Urinary bladder (tissue), 3 donors: ENCODE measurements at regions not wholly inside any gene's neighbourhood (a gene's known extent, or its start where the extent isn't known, plus 50 kb on each side); places are given as distances from the start of the nearest gene placed in this dataset.
"Not testable (repeated sequence)": the region's sequence is repeated elsewhere in the genome, so short reads cannot be mapped to it uniquely, and the experiment has no call there.

Source experiments
- DNase-seq: peaks from one replicate; pipeline ENCODE4 v3.0.0-alpha.2; 2015; ENCODE audit errors: extremely low spot score
- H3K27ac ChIP-seq: one replicate; pipeline ENCODE4 v1.5.1; 2013; ENCODE audit warnings: low read depth, mild to moderate bottlenecking, moderate library complexity
- H3K36me3 ChIP-seq: one replicate; pipeline ENCODE4 v1.6.1; 2013; ENCODE audit warnings: mild to moderate bottlenecking, moderate library complexity; ENCODE audit not compliant: insufficient read depth
- H3K4me1 ChIP-seq: one replicate; pipeline ENCODE4 v1.6.1; 2013; ENCODE audit warnings: mild to moderate bottlenecking, moderate library complexity; ENCODE audit not compliant: insufficient read depth
- H3K4me3 ChIP-seq: one replicate; pipeline ENCODE4 v1.5.1; 2013; ENCODE audit warnings: low read depth, low read length
- WGBS: extraction: QIAGEN DNeasy Blood & Tissue Kit; methylation state at CpG from one replicate; pipeline ENCODE4 v1.1.7; 2013; 5-methylcytosine and 5-hydroxymethylcytosine counted together
- donor health status: healthy with polysubstance abuse.
- donor health status: healthy.

- H3K4me1 ChIP-seq = no peaks in the 10 kb centered on the region
- H3K27ac ChIP-seq = no peak overlapping the region
- no peak for DNase-seq
- no peaks in the 10 kb centered on the region for H3K36me3 ChIP-seq
- 68% methylated on average over 2 of the region's 2 CpGs for WGBS
- H3K4me3 ChIP-seq = no peak overlapping the region
These were observed 99.6 kb upstream of the GRAMD1B start for GRCh38 chr11:123330471-123330870.

- Histone ChIP-seq H3K4me3 (no peak overlapping the region), H3K4me1 (no peaks in the 10 kb centered on the region), H3K36me3 (no peaks in the 10 kb centered on the region), H3K27ac (no peak overlapping the region)
- WGBS = 43% methylated on average over 4 of the region's 4 CpGs
- DNase-seq = no peak
These were observed 100.0 kb upstream of the GRAMD1B start for GRCh38 chr11:123330071-123330470.

- no peak for DNase-seq
- 45% methylated on average over 5 of the region's 5 CpGs for WGBS
These were observed 101.7 kb upstream of the GRAMD1B start for GRCh38 chr11:123328281-123328867.

GRCh38 chr11:123325533-123325932, 104.5 kb upstream of the GRAMD1B start:
- Histone ChIP-seq H3K36me3 (no peaks in the 10 kb centered on the region), H3K4me3 (no peak overlapping the region), H3K27ac (no peak overlapping the region), H3K4me1 (no peaks in the 10 kb centered on the region)
- WGBS = 66% methylated on average over 3 of the region's 3 CpGs
- no peak for DNase-seq

More at GRCh38 chr11:123328281-123328867, 101.7 kb upstream of the GRAMD1B start:
- Histone ChIP-seq H3K36me3 (no peaks in the 10 kb centered on the region), H3K4me3 (no peak overlapping the region), H3K27ac (no peak overlapping the region), H3K4me1 (no peaks in the 10 kb centered on the region)

DNA sequence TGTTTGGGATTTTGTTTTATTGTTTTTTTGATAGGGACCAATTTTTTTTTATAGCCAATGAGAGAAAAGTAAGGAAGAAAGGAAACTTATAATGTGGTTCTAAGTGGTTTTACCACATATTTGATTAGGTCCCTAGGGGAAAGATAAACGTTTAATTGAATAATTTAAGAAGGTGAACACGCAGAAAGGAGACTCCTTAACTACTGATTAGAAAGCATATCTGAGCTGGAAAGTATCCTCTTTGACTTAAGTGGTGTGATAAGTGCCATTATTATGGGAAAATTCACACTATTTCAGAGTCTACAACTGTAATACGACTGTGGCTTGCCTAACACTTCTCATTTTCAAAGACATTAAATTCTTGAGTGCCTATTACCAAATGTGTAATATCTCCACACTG, 106.5 kb upstream of the GRAMD1B start:
- no peak overlapping the region for H3K4me3 ChIP-seq
- 39% methylated on average over 3 of the region's 3 CpGs for WGBS
- H3K27ac ChIP-seq = no peak overlapping the region
- H3K4me1 ChIP-seq = no peaks in the 10 kb centered on the region
- no peak for DNase-seq
- H3K36me3 ChIP-seq = no peaks in the 10 kb centered on the region

GRCh38 chr11:123321636-123322035, 108.4 kb upstream of the GRAMD1B start:
- WGBS = 56% methylated on average over 3 of the region's 3 CpGs
- H3K36me3 ChIP-seq = no peaks in the 10 kb centered on the region
- no peak for DNase-seq
- no peak overlapping the region for H3K4me3 ChIP-seq
- H3K27ac ChIP-seq = no peak overlapping the region
- no peaks in the 10 kb centered on the region for H3K4me1 ChIP-seq

DNA sequence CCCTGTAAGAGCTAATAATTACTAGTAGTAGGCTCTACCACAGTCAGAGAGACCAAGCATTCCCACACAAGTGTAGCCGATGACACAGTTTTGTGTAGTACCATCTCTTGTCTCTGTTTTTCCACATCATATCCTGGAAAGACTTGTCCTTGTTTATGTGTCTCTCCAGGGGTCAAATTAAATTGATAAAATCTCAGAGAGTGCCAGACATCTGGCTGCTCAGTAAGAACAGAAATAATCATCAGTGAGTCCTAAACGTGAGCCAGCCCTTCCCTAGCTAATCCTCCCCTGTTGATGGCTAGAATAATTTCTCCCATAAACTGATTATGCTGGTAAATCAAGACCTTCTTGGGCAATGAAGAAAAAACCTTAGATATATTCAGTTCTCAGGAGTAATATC, 111.4 kb upstream of the GRAMD1B start:
- Histone ChIP-seq H3K4me1 (no peaks in the 10 kb centered on the region), H3K36me3 (no peaks in the 10 kb centered on the region), H3K4me3 (no peak overlapping the region), H3K27ac (no peak overlapping the region)
- DNase-seq = no peak
- 47% methylated on average over 2 of the region's 2 CpGs for WGBS

DNA sequence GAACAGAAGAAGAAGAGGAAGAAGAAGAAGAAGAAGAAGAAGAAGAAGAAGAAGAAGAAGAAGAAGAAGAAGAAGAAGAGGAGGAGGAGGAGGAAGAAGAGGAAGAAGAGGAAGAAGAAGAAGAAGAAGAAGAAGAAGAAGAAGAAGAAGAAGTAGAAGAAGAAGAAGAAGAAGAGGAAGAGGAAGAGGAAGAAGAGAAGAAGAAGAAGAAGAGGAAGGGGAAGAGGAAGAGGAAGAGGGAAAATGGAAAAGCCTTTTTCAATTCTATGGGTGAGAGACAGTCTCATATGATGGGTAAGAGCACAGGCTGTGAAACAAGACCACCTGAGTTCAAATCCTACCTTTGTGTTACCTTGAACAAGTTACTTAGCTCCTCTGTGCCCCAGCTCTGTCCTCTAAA, 111.9 kb upstream of the GRAMD1B start:
- not testable (repeated sequence) for H3K4me1 ChIP-seq, DNase-seq, H3K36me3 ChIP-seq

GRCh38 chr11:123316003-123316402, 114.1 kb upstream of the GRAMD1B start:
- Histone ChIP-seq H3K4me1 (no peaks in the 10 kb centered on the region), H3K27ac (no peak overlapping the region), H3K36me3 (no peaks in the 10 kb centered on the region), H3K4me3 (no peak overlapping the region)
- no peak for DNase-seq
- 70% methylated on average over 6 of the region's 6 CpGs for WGBS

More for the DNA sequence above, 111.9 kb upstream of the GRAMD1B start:
- not testable (repeated sequence) for H3K27ac ChIP-seq, H3K4me3 ChIP-seq

- Histone ChIP-seq H3K27ac (no peak overlapping the region), H3K4me3 (no peak overlapping the region), H3K36me3 (no peaks in the 10 kb centered on the region), H3K4me1 (no peaks in the 10 kb centered on the region)
- DNase-seq = no peak
- WGBS = 64% methylated on average over 11 of the region's 11 CpGs
These were observed 115.1 kb upstream of the GRAMD1B start for GRCh38 chr11:123314972-123315371.

DNA sequence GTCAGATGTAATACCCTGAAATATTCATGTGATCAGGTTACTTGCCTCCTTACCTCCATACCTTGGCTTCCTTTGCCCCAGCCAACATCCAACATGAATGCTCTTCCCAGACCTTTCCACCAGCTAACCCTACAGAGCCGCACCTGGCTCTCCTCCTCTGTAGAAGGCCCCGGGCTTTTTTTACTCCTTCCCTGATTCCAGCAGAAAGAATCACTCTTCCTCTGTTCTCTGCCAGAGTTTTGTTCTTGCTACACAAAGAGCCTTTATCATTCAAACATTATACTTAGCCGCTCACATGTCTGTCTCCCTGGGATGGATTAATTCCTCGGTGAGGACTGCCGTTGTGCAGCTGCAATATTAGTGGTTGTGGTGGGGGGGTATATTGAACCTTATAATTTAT, 116.8 kb upstream of the GRAMD1B start:
- Histone ChIP-seq H3K36me3 (no peaks in the 10 kb centered on the region), H3K4me1 (no peaks in the 10 kb centered on the region), H3K27ac (no peak overlapping the region), H3K4me3 (no peak overlapping the region)
- 74% methylated on average over 5 of the region's 5 CpGs for WGBS
- no peak for DNase-seq

- no peak for DNase-seq
- no peak overlapping the region for H3K27ac ChIP-seq
- no peak overlapping the region for H3K4me3 ChIP-seq
- 54% methylated on average over 7 of the region's 7 CpGs for WGBS
- no peaks in the 10 kb centered on the region for H3K36me3 ChIP-seq
- no peaks in the 10 kb centered on the region for H3K4me1 ChIP-seq
These were observed 113.0 kb upstream of the CLMP start for GRCh38 chr11:123308077-123308476.

GRCh38 chr11:123307276-123307675, 112.2 kb upstream of the CLMP start:
- H3K27ac ChIP-seq = no peak overlapping the region
- H3K4me3 ChIP-seq = no peak overlapping the region
- WGBS = 65% methylated on average over 4 of the region's 4 CpGs
- no peaks in the 10 kb centered on the region for H3K4me1 ChIP-seq
- H3K36me3 ChIP-seq = no peaks in the 10 kb centered on the region
- DNase-seq = no peak

- DNase-seq = no peak
- no peak overlapping the region for H3K27ac ChIP-seq
- no peaks in the 10 kb centered on the region for H3K36me3 ChIP-seq
- H3K4me3 ChIP-seq = no peak overlapping the region
- no peaks in the 10 kb centered on the region for H3K4me1 ChIP-seq
- 85% methylated on average over 7 of the region's 7 CpGs for WGBS
These were observed 111.5 kb upstream of the CLMP start for GRCh38 chr11:123306531-123306930.
